HUDEP-2 (cell line): ENCODE measurements at regions not wholly inside any gene's neighbourhood (a gene's known extent, or its start where the extent isn't known, plus 50 kb on each side); places are given as distances from the start of the nearest gene placed in this dataset.

Experiments used
- DNase-seq, 76 experiments: peaks; one replicate each; lab custom pipeline; 2025; ENCODE audit not compliant: unreplicated experiment in 76 of 76; lab: John Stamatoyannopoulos, UW

- DNase-seq = no peak
Measured at GRCh38 chr12:127536833-127537428, 730.0 kb upstream of the TMEM132C start.

GRCh38 chr12:127538316-127538715, 728.7 kb upstream of the TMEM132C start:
- DNase-seq = no peak

GRCh38 chr12:127539226-127539858, 727.6 kb upstream of the TMEM132C start:
- DNase-seq = no peak

GRCh38 chr12:127542391-127542790, 724.6 kb upstream of the TMEM132C start:
- no peak for DNase-seq

GRCh38 chr12:127542931-127543330, 724.0 kb upstream of the TMEM132C start:
- DNase-seq = no peak

GRCh38 chr12:127546721-127547505, 720.1 kb upstream of the TMEM132C start:
- DNase-seq = no peak

- no peak for DNase-seq
Measured at GRCh38 chr12:127548123-127548553, 718.8 kb upstream of the TMEM132C start.

GRCh38 chr12:127550271-127550670, 716.7 kb upstream of the TMEM132C start:
- no peak for DNase-seq

GRCh38 chr12:127552838-127553237, 714.1 kb upstream of the TMEM132C start:
- no peak for DNase-seq

GRCh38 chr12:127555071-127555470, 711.9 kb upstream of the TMEM132C start:
- DNase-seq = no peak

- no peak for DNase-seq
Measured at GRCh38 chr12:127556231-127556886, 710.6 kb upstream of the TMEM132C start.

GRCh38 chr12:127558361-127558760, 708.6 kb upstream of the TMEM132C start:
- DNase-seq = no peak

GRCh38 chr12:127559349-127560040, 707.5 kb upstream of the TMEM132C start:
- DNase-seq = peak in 20 of 76 experiments; percentile 1 to 35 (median 6)

GRCh38 chr12:127560041-127560478, 706.9 kb upstream of the TMEM132C start:
- DNase-seq = no peak

- no peak for DNase-seq
Measured at GRCh38 chr12:127562816-127563215, 704.2 kb upstream of the TMEM132C start.

GRCh38 chr12:127565241-127565640, 701.7 kb upstream of the TMEM132C start:
- no peak for DNase-seq

- DNase-seq = no peak
Measured at GRCh38 chr12:127567531-127567930, 699.4 kb upstream of the TMEM132C start.

GRCh38 chr12:127570387-127570786, 696.6 kb upstream of the TMEM132C start:
- DNase-seq = no peak

- no peak for DNase-seq
Measured at GRCh38 chr12:127570793-127571360, 696.1 kb upstream of the TMEM132C start.

- no peak for DNase-seq
Measured at GRCh38 chr12:127571578-127571977, 695.4 kb upstream of the TMEM132C start.
